HCT116 (cell line): ENCODE measurements at regions not wholly inside any gene's neighbourhood (a gene's known extent, or its start where the extent isn't known, plus 50 kb on each side); places are given as distances from the start of the nearest gene placed in this dataset.

Source experiments
- ATAC-seq: fragments of 200-7000 bp; cut with Tn5 transposase; 2 replicates; pipeline ENCODE4 v1.9.1; 2020; ENCODE audit warnings: mild to moderate bottlenecking, moderate library complexity
- BruUV-seq: library from RNA; stranded (reverse); fragments of 400-500 nt; replicated peaks from 2 replicates; lab custom pipeline; 2021; lab: Mats Ljungman, UMichigan
- CTCF ChIA-PET: fragments of 300-600 bp; sonication (Branson Sonifier 250); formaldehyde crosslinking; loops from one replicate; lab custom pipeline; 2021; ENCODE audit warnings: antibody characterized with exemption; lab: Charles Lee
- POLR2A ChIA-PET: fragments of 300-600, 350-600 bp; sonication (Branson Sonifier 250); formaldehyde crosslinking; loops from one replicate; lab custom pipeline; 2021; ENCODE audit warnings: antibody characterized with exemption; lab: Charles Lee
- RAD21 ChIA-PET, 2 experiments: fragments of 300-600 bp; sonication (Branson Sonifier 250); formaldehyde crosslinking; loops; one replicate each; lab custom pipeline; 2023; ENCODE audit warnings: low total read pairs in 2 of 2; ENCODE audit not compliant: uncharacterized antibody in 2 of 2, unreplicated experiment in 2 of 2, low non-redundant PET in 1 of 2; lab: Charles Lee
- DNase-seq: peaks from one replicate; pipeline ENCODE4 v3.0.0-alpha.2; 2010; ENCODE audit warnings: low read depth, low spot score
- H2AFZ ChIP-seq: fragments of 200-600 bp; shearing (Covaris generic), sonication (generic); 2 replicates; pipeline ENCODE4 v1.6.1; 2017; ENCODE audit warnings: low read depth, mixed run types, mixed read lengths, antibody characterized with exemption, low read length; ENCODE audit not compliant: poor library complexity, severe bottlenecking
- H3K27ac ChIP-seq: 2 replicates; pipeline ENCODE4 v1.5.1; 2012; ENCODE audit warnings: low read depth, low read length
- H3K27me3 ChIP-seq: fragments of 200-600 bp; sonication (generic); 2 replicates; pipeline ENCODE4 v1.6.1; 2016; ENCODE audit warnings: mixed run types, low read length, mixed read lengths; ENCODE audit not compliant: insufficient read depth
- H3K36me3 ChIP-seq, 2 experiments: fragments of 200-500 bp in 1 of 2; fragments of 200-600 bp in 1 of 2; sonication (Bioruptor generic) in 1 of 2; sonication (generic) in 1 of 2; 2 replicates each; pipeline versions ENCODE4 v1.5.1 to v1.6.1; 2014 to 2016; ENCODE audit warnings: low read length in 2 of 2, inconsistent platforms in 1 of 2, mixed read lengths in 1 of 2, mixed run types in 1 of 2; ENCODE audit not compliant: insufficient read depth in 2 of 2, control insufficient read depth in 1 of 2
- H3K4me1 ChIP-seq, 2 experiments: fragments of 200-600 bp in 1 of 2; sonication (generic) in 1 of 2; 2 replicates each; pipeline versions ENCODE4 v1.5.1 to v1.6.1; 2012 to 2017; ENCODE audit warnings: low read length in 2 of 2, inconsistent platforms in 1 of 2, mild to moderate bottlenecking in 1 of 2, mixed read lengths in 1 of 2, mixed run types in 1 of 2, moderate library complexity in 1 of 2; ENCODE audit not compliant: insufficient read depth in 2 of 2, control insufficient read depth in 1 of 2
- H3K4me2 ChIP-seq: fragments of 200-600 bp; sonication (generic); 2 replicates; pipeline ENCODE4 v1.6.1; 2017; ENCODE audit warnings: mixed run types, low read length, mixed read lengths
- H3K4me3 ChIP-seq, 2 experiments: fragments of 200-600 bp in 1 of 2; sonication (generic) in 1 of 2; replicated peaks in 1 of 2; 2 replicates each; pipeline ENCODE4 v1.5.1; 2011 to 2016; ENCODE audit warnings: low read length in 2 of 2, control low read depth in 1 of 2, low read depth in 1 of 2, mild to moderate bottlenecking in 1 of 2, mixed read lengths in 1 of 2, mixed run types in 1 of 2
- H3K79me2 ChIP-seq: fragments of 200-600 bp; sonication (generic); 2 replicates; pipeline ENCODE4 v1.6.1; 2017; ENCODE audit warnings: mild to moderate bottlenecking, mixed run types, low read length, moderate library complexity, mixed read lengths; ENCODE audit not compliant: insufficient read depth
- H3K9ac ChIP-seq: fragments of 200-600 bp; sonication (generic); 2 replicates; pipeline ENCODE4 v1.6.1; 2016; ENCODE audit warnings: low read length, mixed read lengths
- H3K9me2 ChIP-seq: fragments of 200-600 bp; sonication (generic), shearing (Covaris generic); 2 replicates; pipeline ENCODE4 v1.6.1; 2017; ENCODE audit warnings: mixed run types, mild to moderate bottlenecking, moderate library complexity; ENCODE audit not compliant: insufficient read depth
- H3K9me3 ChIP-seq, 2 experiments: fragments of 200-500 bp in 1 of 2; fragments of 200-600 bp in 1 of 2; sonication (Bioruptor generic) in 1 of 2; sonication (generic) in 1 of 2; 2 replicates each; pipeline ENCODE4 v1.6.1; 2014 to 2017; ENCODE audit warnings: low read length in 2 of 2, mixed read lengths in 2 of 2, inconsistent platforms in 1 of 2, low read depth in 1 of 2, mild to moderate bottlenecking in 1 of 2, mixed run types in 1 of 2, moderate library complexity in 1 of 2; ENCODE audit not compliant: control insufficient read depth in 1 of 2, insufficient read depth in 1 of 2
- H4K20me1 ChIP-seq: fragments of 200-600 bp; sonication (generic), shearing (Covaris generic); 2 replicates; pipeline ENCODE4 v1.6.1; 2017; ENCODE audit warnings: mixed run types, mild to moderate bottlenecking, moderate library complexity; ENCODE audit not compliant: insufficient read depth
- EZH2 ChIP-seq: fragments of 200-600 bp; sonication (generic); IDR thresholded peaks from 2 replicates; pipeline ENCODE4 v1.6.1; 2017; ENCODE audit warnings: antibody characterized with exemption, mixed run types
- JUND ChIP-seq: IDR thresholded peaks from 2 replicates; pipeline ENCODE4 v1.6.1; 2012
- POLR2AphosphoS5 ChIP-seq: IDR thresholded peaks from 2 replicates; pipeline ENCODE4 v1.6.1; 2011; ENCODE audit warnings: mild to moderate bottlenecking, low read depth, low read length, moderate library complexity
- SRF ChIP-seq: IDR thresholded peaks from 2 replicates; pipeline ENCODE4 v1.6.1; 2012; ENCODE audit warnings: low read depth
- YY1 ChIP-seq: IDR thresholded peaks from 2 replicates; pipeline ENCODE4 v1.6.1; 2011; ENCODE audit warnings: low read length, low read depth, moderate library complexity, mild to moderate bottlenecking; ENCODE audit not compliant: insufficient replicate concordance; ENCODE audit errors: extremely low read depth
- ZNF274 ChIP-seq: fragments of 200-500 bp; sonication (Bioruptor generic); IDR thresholded peaks from 2 replicates; pipeline ENCODE4 v1.6.1; 2014; ENCODE audit warnings: mild to moderate bottlenecking, low read depth, low read length, inconsistent platforms
- intact Hi-C: fragments of 100-400 bp; cut with micrococcal nuclease; formaldehyde crosslinking; loops from 2 replicates; pipeline ENCODE4 v1.10.0; 2022
- TF ChIP-seq, protein P1 (sequence below): IDR thresholded peaks from 2 replicates; pipeline ENCODE4 v1.6.1; 2012
- TF ChIP-seq, protein P2 (sequence below), 3 experiments: fragments of 200-600 bp in 1 of 3; sonication (generic) in 1 of 3; IDR thresholded peaks in 2 of 3; conservative IDR thresholded peaks in 1 of 3; 2 replicates each; pipeline ENCODE4 v1.5.1; 2012 to 2017; ENCODE audit warnings: low read depth in 2 of 3, low read length in 2 of 3, antibody characterized with exemption in 1 of 3, borderline replicate concordance in 1 of 3, control low read depth in 1 of 3, mild to moderate bottlenecking in 1 of 3, mixed read lengths in 1 of 3, mixed run types in 1 of 3, moderate library complexity in 1 of 3; ENCODE audit not compliant: insufficient read depth in 1 of 3
- TF ChIP-seq, protein P3 (sequence below): IDR thresholded peaks from 2 replicates; pipeline ENCODE4 v1.6.1; 2011; ENCODE audit warnings: mild to moderate bottlenecking, low read length, moderate library complexity; ENCODE audit not compliant: insufficient replicate concordance; ENCODE audit errors: extremely low read depth

DNA sequence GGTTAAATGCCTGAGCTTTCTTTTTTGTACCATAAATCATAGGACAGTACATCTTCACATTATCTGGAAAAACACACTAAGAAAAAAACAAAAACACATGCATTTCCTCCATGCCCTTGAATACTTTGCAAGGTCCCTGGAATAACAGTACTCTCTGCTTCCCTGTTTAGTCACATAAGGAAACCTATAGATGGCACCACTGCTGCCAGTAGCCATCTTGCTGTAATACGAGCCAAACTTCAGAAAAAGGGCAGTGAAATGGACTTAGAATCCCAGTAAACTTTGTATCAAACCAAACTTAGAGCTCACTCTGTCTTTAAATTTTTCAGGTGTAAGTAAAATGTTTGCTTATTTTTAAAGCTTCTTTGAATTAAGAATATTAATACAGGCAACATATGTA lies 435.5 kb downstream of the KCNJ2 start:
- no peak overlapping the region for H3K4me2 ChIP-seq
- ChIA-PET CTCF (no interaction called here), RAD21 (no interaction called here), POLR2A (no interaction called here)
- DNase-seq (peak; percentile 23), ATAC-seq (peak; percentile 77; the same call in 1 of the 2 replicates)
- H3K9me3 ChIP-seq = no peaks in the 10 kb centered on the region
- no peak overlapping the region for H3K4me3 ChIP-seq
- no peak overlapping the region for H3K27ac ChIP-seq
- no peak overlapping the region for H3K9ac ChIP-seq
- no TSS peak for BruUV-seq
- H3K9me2 ChIP-seq = no peaks in the 10 kb centered on the region
- H3K27me3 ChIP-seq = no peaks in the 10 kb centered on the region
- peak overlapping the region; percentile 53 for H2AFZ ChIP-seq
- H3K36me3 ChIP-seq = no peaks in the 10 kb centered on the region
- peaks cover 0 to 6% of the 10 kb centered on the region in 2 experiments; a peak in 2 of 4 replicates for H3K4me1 ChIP-seq
- intact Hi-C loops = no loop called here
- TF ChIP-seq POLR2AphosphoS5 (no peak), SRF (no peak), JUND (no peak), ZNF274 (no peak), YY1 (peak; percentile 78), EZH2 (no peak)
- TF ChIP-seq, protein P1, sequence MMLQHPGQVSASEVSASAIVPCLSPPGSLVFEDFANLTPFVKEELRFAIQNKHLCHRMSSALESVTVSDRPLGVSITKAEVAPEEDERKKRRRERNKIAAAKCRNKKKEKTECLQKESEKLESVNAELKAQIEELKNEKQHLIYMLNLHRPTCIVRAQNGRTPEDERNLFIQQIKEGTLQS = no peak
- TF ChIP-seq, protein P2, sequence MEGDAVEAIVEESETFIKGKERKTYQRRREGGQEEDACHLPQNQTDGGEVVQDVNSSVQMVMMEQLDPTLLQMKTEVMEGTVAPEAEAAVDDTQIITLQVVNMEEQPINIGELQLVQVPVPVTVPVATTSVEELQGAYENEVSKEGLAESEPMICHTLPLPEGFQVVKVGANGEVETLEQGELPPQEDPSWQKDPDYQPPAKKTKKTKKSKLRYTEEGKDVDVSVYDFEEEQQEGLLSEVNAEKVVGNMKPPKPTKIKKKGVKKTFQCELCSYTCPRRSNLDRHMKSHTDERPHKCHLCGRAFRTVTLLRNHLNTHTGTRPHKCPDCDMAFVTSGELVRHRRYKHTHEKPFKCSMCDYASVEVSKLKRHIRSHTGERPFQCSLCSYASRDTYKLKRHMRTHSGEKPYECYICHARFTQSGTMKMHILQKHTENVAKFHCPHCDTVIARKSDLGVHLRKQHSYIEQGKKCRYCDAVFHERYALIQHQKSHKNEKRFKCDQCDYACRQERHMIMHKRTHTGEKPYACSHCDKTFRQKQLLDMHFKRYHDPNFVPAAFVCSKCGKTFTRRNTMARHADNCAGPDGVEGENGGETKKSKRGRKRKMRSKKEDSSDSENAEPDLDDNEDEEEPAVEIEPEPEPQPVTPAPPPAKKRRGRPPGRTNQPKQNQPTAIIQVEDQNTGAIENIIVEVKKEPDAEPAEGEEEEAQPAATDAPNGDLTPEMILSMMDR (IDR thresholded peaks at IDR 0.05 in 2 of 3, conservative IDR thresholded peaks at IDR 0.05 in 1 of 3; ENCODE audit: borderline replicate concordance in 1 of 3, insufficient read depth in 1 of 3, low read depth in 2 of 3, low read length in 2 of 3) = peak in 2 of 3 experiments; percentile 23 to 45; a peak in 3 of 6 replicates
- TF ChIP-seq, protein P3, sequence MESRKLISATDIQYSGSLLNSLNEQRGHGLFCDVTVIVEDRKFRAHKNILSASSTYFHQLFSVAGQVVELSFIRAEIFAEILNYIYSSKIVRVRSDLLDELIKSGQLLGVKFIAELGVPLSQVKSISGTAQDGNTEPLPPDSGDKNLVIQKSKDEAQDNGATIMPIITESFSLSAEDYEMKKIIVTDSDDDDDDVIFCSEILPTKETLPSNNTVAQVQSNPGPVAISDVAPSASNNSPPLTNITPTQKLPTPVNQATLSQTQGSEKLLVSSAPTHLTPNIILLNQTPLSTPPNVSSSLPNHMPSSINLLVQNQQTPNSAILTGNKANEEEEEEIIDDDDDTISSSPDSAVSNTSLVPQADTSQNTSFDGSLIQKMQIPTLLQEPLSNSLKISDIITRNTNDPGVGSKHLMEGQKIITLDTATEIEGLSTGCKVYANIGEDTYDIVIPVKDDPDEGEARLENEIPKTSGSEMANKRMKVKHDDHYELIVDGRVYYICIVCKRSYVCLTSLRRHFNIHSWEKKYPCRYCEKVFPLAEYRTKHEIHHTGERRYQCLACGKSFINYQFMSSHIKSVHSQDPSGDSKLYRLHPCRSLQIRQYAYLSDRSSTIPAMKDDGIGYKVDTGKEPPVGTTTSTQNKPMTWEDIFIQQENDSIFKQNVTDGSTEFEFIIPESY = no peak
- H4K20me1 ChIP-seq = no peaks in the 10 kb centered on the region
- no peaks in the 10 kb centered on the region for H3K79me2 ChIP-seq
